Erythroblast (primary cell): ENCODE measurements at regions not wholly inside any gene's neighbourhood (a gene's known extent, or its start where the extent isn't known, plus 50 kb on each side); places are given as distances from the start of the nearest gene placed in this dataset.

Experiments
- DNase-seq, 2 experiments: peaks; one replicate each; lab custom pipeline; 2025; lab: John Stamatoyannopoulos, UW
- GATA1 ChIP-seq: IDR thresholded peaks from 2 replicates; pipeline ENCODE4 v1.6.1; 2011; ENCODE audit warnings: low read depth, mild to moderate bottlenecking, control low read depth, low read length, moderate library complexity
- POLR2A ChIP-seq: IDR thresholded peaks from 2 replicates; pipeline ENCODE4 v1.6.1; 2011; ENCODE audit warnings: mild to moderate bottlenecking, low read length

DNA sequence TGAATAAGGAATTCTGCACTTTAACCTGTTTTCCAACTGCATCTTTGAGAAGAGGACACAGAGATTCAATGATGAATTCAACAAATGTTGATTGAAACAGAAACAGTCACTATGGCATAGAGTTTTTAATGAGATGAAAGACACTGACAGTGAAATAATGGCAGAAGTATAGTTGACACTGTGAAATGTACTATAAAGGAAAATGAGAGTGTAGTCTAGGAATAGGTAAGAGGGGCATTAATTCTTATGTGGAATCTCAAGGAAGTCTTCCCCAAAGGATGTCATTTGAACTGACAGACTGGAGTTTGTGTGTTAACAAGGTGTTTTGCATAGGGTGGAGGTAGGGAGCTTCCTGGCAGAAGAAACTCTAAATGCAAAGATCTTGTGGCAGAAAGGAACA is 566.2 kb downstream of the TDRD15 start:
- DNase-seq, result no peak
- TF ChIP-seq POLR2A (no peak), GATA1 (no peak)

DNA sequence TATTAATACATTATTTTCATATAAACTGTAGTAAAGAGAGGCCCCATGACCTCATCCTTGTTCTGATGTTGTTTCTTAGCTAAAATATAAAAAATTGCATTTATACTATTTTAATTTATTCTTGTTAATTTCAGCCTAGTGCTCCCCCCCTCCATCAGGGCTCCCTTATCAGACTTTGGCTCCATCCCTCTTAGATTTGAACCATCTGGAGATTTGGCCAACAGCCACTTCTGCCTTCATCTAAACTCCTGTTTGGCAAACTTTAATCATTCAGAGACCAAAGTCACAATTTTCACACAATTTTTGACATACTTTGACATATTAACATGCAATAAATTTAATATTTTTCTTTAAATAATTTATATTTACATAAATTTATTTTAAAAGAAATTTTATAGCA is 569.3 kb downstream of the TDRD15 start:
- no peak for DNase-seq
- TF ChIP-seq GATA1 (no peak), POLR2A (no peak)

DNA sequence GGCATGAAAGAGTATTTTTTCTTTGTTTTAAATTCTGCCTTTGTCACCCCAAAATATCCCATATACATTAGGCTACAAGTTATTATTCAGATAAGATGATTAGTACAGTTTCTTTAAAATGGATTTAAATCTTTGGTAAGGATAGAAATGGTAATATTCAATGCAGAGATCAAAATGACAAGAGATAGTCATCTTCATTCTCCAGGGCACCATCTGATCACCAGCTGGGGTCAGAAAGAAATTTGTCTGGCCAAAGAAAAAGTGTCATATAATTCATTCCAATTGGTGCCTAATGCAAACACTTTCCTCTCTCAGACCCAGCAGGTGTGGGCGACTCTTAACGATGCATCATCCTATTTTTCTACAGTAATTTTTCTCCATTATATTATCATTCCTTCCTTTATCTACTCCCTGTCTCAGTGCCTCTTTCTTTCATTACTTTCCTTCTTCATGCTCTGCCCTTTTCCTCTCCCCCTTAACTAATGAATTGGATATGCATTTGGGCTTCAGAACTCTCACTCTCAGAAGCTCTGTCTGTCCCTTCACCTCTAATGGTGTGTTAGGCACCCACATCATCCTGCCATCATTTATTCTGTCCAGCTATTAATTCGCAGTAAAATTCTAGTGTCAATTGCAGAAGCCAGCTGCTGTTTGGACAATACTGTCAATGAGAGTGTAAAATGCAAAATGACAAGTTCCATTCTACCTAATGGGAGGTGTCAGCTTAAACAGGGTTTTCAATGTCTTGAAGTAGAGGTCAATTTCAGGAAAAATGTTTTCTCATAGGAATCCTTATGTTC is 570.5 kb downstream of the TDRD15 start:
- TF ChIP-seq POLR2A (no peak), GATA1 (no peak)
- DNase-seq, result no peak

DNA sequence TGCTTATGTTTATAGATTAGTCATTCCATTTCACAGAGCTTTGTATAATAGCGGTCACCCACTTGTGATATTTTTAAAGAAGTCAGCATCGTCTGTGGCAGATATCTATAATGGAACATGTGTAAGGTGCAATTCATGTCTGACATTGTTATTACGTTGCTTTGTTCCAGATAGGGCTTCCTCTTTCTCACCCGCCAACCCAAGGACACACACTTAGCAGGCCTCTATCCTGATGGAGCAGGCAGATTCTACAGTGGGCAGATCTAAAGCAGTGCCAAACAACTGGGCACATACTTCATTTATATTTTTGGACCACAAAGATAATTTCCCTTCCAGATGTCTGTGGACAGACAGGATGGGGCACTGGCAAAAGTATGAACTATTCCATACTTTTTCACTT is 573.1 kb downstream of the TDRD15 start:
- TF ChIP-seq GATA1 (no peak), POLR2A (no peak)
- DNase-seq, result no peak

DNA sequence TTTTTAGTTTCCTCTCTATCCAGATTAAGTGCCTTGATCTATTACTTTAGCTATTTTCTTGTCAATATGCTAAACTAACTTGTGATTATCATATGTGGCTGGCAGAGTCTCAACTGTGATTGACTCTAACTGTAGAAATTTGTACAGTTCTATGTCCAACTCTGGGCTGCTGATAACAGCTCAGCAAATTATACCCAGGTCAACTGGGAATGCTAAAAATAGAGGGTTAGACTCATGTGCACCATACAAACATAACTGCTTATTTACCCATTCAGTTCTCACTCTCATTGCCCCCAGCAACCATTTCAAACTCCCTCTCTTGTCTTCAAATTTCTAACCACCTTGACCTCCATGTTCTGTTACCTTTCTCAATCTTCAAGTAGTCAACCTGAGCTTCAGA is 576.9 kb downstream of the TDRD15 start:
- no peak for DNase-seq
- TF ChIP-seq POLR2A (no peak), GATA1 (no peak)

DNA sequence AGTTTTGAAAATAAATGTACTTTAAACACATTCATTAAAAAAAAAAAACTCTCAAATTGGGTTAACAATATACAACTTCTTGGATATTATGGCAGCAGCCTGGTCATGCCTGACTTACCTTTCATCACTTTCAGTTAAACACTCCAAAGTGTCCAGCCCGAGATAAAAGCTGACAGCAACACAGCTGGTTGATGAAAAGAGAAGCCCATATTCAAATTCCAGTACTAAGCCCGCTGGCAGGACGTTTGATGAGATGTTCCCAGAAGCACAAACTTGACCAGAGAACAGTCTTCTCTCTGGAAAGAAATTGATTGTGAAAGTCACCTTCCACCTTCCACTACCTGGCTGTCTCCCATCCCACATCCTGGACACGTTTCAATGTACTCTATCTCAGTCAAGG is 586.3 kb downstream of the TDRD15 start:
- TF ChIP-seq GATA1 (no peak), POLR2A (no peak)
- no peak for DNase-seq

DNA sequence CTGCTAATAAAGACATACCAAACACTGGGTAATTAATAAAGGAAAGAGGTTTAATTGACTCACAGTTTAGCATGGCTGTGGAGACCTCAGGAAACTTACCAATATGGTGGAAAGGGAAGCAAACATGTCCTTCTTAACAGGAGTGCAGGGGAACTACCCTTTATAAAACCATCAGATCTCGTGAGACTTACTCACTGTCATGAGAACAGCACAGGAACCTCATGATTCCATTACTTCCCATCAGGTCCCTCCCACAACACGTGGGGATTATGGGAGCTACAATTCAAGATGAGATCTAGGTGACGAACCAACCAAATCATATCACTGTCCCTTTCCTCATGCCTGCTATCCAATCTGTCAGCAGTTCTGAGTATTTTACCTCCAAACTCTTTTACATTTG is 586.7 kb downstream of the TDRD15 start:
- no peak for DNase-seq
- TF ChIP-seq GATA1, result no peak
- TF ChIP-seq POLR2A, result no peak

DNA sequence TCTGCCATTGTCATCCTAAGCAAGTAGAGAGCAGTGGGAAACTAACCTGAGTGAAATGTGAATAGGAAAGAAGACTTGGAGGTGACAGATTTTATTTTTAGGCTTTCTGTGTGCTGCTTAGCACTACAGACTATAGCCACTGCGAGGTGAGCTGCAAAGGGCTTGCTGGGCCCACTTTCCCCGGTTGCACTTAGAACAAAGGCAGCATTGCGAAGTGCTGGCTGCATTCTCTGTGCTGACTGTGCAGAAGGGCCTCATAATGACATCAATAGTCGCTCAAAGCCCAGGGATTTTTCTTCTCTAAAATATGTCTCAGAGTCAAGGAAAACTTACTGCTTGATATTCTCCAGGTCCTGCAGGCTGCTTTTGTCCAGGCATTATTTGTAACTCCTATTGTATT is 592.1 kb downstream of the TDRD15 start:
- TF ChIP-seq POLR2A (no peak), GATA1 (no peak)

DNA sequence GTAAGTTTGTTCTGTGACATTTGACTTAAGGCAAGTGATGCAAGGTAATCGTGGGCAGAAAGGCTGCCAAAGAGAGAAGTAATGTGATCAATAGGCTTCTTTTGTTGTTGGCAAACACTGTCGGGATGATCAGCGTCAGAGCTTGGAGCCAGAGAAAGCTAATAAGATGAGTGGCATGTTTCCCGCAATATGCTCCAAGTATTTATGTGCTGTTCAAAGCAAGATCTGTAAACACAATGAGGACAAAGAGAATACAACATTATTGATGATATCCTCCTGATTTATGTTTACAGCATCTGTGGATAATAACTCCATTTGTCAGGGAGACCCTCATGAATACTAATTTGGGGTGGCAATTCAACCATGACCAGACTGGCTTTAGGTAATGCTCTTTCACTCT is 603.3 kb downstream of the TDRD15 start:
- no peak for TF ChIP-seq GATA1
- TF ChIP-seq POLR2A, result no peak
- DNase-seq, result no peak

More for the DNA sequence above, 592.1 kb downstream of the TDRD15 start:
- no peak for DNase-seq

DNA sequence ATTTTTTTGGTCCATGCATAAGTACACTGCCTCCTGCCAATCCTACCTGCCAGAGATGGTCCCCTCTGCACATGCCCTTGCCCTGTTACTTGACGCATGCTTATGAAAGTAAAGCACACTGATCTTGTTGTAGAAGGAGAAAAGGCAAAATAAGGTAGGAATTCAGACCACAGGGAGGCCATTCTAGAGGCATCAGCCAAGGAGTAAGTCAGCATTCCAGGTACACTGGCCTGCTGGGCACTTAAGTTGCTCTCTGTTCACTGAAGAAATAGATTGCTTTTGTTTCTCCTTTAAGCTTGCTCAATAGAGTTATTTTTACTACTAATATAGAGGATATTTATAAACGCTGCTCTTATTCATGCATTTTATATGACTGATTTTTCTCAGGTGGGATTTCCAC is 604.4 kb downstream of the TDRD15 start:
- DNase-seq, result no peak
- TF ChIP-seq POLR2A (no peak), GATA1 (no peak)

DNA sequence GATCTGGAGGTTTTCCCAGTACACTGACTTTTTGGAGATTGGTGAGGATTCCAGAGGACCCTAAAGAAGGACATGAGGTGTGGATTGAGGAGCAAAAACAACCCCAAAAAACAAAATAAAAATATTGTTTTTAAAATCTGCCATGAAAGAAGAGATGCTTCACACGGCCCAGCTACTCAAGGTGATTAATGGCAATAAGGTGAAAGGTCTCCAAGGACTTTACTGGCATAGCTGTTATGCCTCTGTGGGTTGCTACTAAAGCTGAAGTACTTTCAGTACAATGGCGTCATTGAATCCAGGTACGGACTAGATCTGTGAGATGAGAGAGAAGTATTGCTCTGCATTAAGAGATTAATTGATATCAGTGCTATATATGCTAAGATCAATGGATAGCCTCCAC is 606.4 kb downstream of the TDRD15 start:
- no peak for DNase-seq
- TF ChIP-seq GATA1 (no peak), POLR2A (no peak)

DNA sequence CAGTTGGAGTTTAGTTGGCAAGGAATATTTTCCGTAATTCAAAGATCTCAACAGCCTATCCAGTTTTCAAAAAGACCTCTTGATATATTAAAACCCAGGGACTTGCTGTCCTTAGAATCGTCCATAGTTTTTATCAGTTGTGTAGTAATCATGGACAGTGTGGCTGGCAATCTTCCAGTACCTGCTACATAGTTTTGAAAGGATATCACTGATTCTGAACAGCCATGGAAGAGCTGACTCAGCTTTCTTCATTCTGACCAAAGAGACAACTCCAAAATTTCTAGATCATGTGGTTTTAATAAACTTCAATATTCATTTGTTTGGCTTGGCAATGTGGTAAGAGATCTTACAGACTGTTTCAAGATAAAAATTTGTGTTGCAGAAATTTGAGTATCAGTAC is 616.7 kb downstream of the TDRD15 start:
- TF ChIP-seq POLR2A, result no peak
- no peak for TF ChIP-seq GATA1
- DNase-seq, result no peak

DNA sequence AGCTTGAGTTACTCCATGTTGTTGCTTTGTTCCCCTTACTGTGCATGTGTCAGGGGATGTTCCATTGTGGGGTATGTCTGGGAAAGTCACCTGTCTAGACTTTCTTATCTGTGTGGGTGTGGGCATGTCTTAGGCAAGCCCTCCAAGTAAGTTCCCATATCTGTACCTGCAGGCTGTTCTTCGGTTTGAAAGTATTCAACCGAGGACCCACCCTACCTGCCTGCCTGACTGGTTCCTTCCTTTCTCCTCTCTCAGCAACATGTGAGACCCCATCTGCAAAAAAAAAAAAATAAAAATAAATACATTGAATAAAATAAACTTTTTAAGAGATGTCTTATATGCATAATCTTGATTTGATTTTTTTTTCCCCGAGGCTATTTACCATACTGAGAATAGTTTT is 622.7 kb downstream of the TDRD15 start:
- TF ChIP-seq GATA1 (no peak), POLR2A (no peak)

DNA sequence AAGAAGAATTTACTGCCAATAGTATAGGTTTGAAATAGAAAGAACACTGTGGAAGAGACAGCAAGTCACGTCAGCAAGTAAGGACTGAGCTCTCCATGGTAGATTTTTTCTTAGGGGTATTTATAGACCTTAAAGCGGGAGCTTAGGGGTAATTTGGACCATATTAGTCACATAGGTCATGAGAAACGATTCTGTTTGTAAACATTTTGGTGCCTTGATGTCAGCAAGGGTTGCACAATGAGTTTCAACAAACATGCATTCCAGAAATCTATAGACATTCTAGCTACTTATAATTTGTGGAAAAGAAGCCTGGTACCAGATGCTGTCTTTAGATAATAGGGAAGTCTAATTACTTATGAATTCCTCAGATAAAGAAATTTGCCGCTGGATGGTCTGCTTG is 624.7 kb downstream of the TDRD15 start:
- TF ChIP-seq POLR2A, result no peak
- no peak for TF ChIP-seq GATA1
- no peak for DNase-seq

More for the DNA sequence above, 622.7 kb downstream of the TDRD15 start:
- DNase-seq, result no peak

DNA sequence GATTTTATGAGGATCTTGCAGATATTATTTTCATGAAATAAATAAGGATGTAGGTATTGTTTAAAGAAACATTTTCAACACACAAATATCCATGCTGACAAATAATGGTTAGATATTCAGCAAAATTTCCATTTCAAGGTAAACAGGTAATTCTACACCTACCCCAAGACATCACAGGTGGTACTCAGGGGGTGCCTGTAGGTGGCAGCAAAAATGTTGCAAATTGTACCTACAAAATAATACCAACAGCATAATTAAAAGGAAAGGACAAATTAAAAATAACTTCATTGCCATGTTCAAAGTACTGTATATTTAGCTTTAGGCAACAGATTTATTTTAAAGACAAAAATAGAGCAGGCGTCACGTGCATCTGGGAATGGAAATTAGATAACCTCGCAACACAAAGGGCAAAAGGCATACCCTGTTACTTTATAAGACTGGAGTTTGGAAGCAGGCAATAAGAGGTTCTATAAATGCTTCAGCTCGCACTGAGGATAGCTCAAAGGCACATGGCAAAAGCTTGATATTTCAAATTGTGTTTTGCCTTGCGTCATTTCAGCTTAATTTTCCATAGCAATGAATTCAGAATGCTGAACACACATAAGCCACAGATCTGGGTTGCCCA is 630.5 kb downstream of the TDRD15 start:
- TF ChIP-seq GATA1, result no peak
- no peak for TF ChIP-seq POLR2A
- DNase-seq, result no peak
